ENCODE measurements at regions not wholly inside any gene's neighbourhood (a gene's known extent, or its start where the extent isn't known, plus 50 kb on each side); places are given as distances from the start of the nearest gene placed in this dataset.
A peak's percentile ranks its signal among the peaks of the same experiment; 100 is the strongest.

- Histone ChIP-seq H3K4me1 (ENCODE audit: low read depth) (no peaks in the 10 kb centered on the region), H3K4me3 (no peak overlapping the region), H3K9me3 (no peaks in the 10 kb centered on the region), H3K36me3 (ENCODE audit: low read depth) (no peaks in the 10 kb centered on the region)
- peak; percentile 28 to 52 (median 41) for DNase-seq
- intact Hi-C loops (cut with DNase I, micrococcal nuclease): no loop called here
- ATAC-seq: peak; percentile 25
- TF ChIP-seq CTCF (IDR thresholded peaks at IDR 0.05): no peak
These were observed 138.9 kb downstream of the MN1 start for GRCh38 chr22:27662359-27663301.

- intact Hi-C loops (cut with DNase I, micrococcal nuclease): no loop called here
- no peak overlapping the region for H3K4me3 ChIP-seq
- H3K9me3 ChIP-seq: no peaks in the 10 kb centered on the region
- no peak for ATAC-seq
- TF ChIP-seq CTCF (IDR thresholded peaks at IDR 0.05): no peak
- DNase-seq: no peak
- H3K36me3 ChIP-seq (ENCODE audit: low read depth): no peaks in the 10 kb centered on the region
- no peaks in the 10 kb centered on the region for H3K4me1 ChIP-seq (ENCODE audit: low read depth)
These were observed 137.7 kb downstream of the MN1 start for GRCh38 chr22:27663812-27664211.

- H3K4me3 ChIP-seq: no peak overlapping the region
- H3K4me1 ChIP-seq (ENCODE audit: low read depth): peaks cover 3% of the 10 kb centered on the region
- H3K36me3 ChIP-seq (ENCODE audit: low read depth): no peaks in the 10 kb centered on the region
- ATAC-seq (no peak), DNase-seq (no peak)
- intact Hi-C loops (cut with DNase I, micrococcal nuclease): no loop called here
- TF ChIP-seq CTCF (IDR thresholded peaks at IDR 0.05): no peak
- no peaks in the 10 kb centered on the region for H3K9me3 ChIP-seq
These were observed 135.1 kb downstream of the MN1 start for GRCh38 chr22:27666272-27666997.

GRCh38 chr22:27667121-27667843 lies 134.3 kb downstream of the MN1 start:
- intact Hi-C loops (cut with DNase I, micrococcal nuclease): no loop called here
- peaks cover 3% of the 10 kb centered on the region for H3K4me1 ChIP-seq (ENCODE audit: low read depth)
- no peak for TF ChIP-seq CTCF (IDR thresholded peaks at IDR 0.05)
- H3K9me3 ChIP-seq: no peaks in the 10 kb centered on the region
- ATAC-seq (no peak), DNase-seq (no peak)
- H3K4me3 ChIP-seq: no peak overlapping the region
- H3K36me3 ChIP-seq (ENCODE audit: low read depth): no peaks in the 10 kb centered on the region
